Stimulated activated CD8-positive, alpha-beta memory T cell treated with anti-CD3 and anti-CD28 coated beads, Interleukin-7, amount 100 ng/mL, for 1 hour (primary cell): ENCODE measurements at regions not wholly inside any gene's neighbourhood (a gene's known extent, or its start where the extent isn't known, plus 50 kb on each side); places are given as distances from the start of the nearest gene placed in this dataset.
A peak's percentile ranks its signal among the peaks of the same experiment; 100 is the strongest.

Experiments used
- DNase-seq, 2 donors: peaks; one replicate each; pipeline ENCODE4 v3.0.0-alpha.2; 2020; ENCODE audit warnings: low read depth in 2 of 2

- no peak for DNase-seq
Measured at GRCh38 chr4:138692411-138692810, 323.2 kb upstream of the NOCT start.

- no peak for DNase-seq
Measured at GRCh38 chr4:138689593-138689992, 326.0 kb upstream of the NOCT start.

- no peak for DNase-seq
Measured at GRCh38 chr4:138689187-138689586, 326.4 kb upstream of the NOCT start.

- DNase-seq, result no peak
Measured at GRCh38 chr4:138688408-138689085, 327.0 kb upstream of the NOCT start.

GRCh38 chr4:138686106-138686835, 329.3 kb upstream of the NOCT start:
- DNase-seq, result no peak

- DNase-seq, result no peak
Measured at GRCh38 chr4:138685316-138685715, 330.3 kb upstream of the NOCT start.

- peak; percentile 21 to 48 for DNase-seq
Measured at GRCh38 chr4:138680989-138681604, 334.5 kb upstream of the NOCT start.

- no peak for DNase-seq
Measured at GRCh38 chr4:138680256-138680655, 335.3 kb upstream of the NOCT start.

- no peak for DNase-seq
Measured at GRCh38 chr4:138678985-138679746, 336.4 kb upstream of the NOCT start.

GRCh38 chr4:138677748-138678147, 337.8 kb upstream of the NOCT start:
- no peak for DNase-seq

GRCh38 chr4:138677212-138677611, 338.4 kb upstream of the NOCT start:
- no peak for DNase-seq

GRCh38 chr4:138675685-138676084, 339.9 kb upstream of the NOCT start:
- no peak for DNase-seq

- no peak for DNase-seq
Measured at GRCh38 chr4:138674209-138674608, 341.4 kb upstream of the NOCT start.

GRCh38 chr4:138673053-138673452, 342.5 kb upstream of the NOCT start:
- DNase-seq, result no peak

- no peak for DNase-seq
Measured at GRCh38 chr4:138672393-138672976, 343.1 kb upstream of the NOCT start.

GRCh38 chr4:138671606-138672084, 343.9 kb upstream of the NOCT start:
- no peak for DNase-seq

GRCh38 chr4:138671106-138671505, 344.5 kb upstream of the NOCT start:
- DNase-seq, result no peak

- no peak for DNase-seq
Measured at GRCh38 chr4:138670681-138671080, 344.9 kb upstream of the NOCT start.

GRCh38 chr4:138669479-138670315, 345.9 kb upstream of the NOCT start:
- DNase-seq, result no peak

GRCh38 chr4:138668309-138668708, 347.3 kb upstream of the NOCT start:
- DNase-seq, result no peak

- DNase-seq, result no peak
Measured at GRCh38 chr4:138666366-138666765, 349.2 kb upstream of the NOCT start.
